K562 (cell line): ENCODE measurements at regions not wholly inside any gene's neighbourhood (a gene's known extent, or its start where the extent isn't known, plus 50 kb on each side); places are given as distances from the start of the nearest gene placed in this dataset.

Source experiments
- BRCA1 ChIP-seq, 2 experiments: fragments of 450-650 bp in 1 of 2; sonication (generic) in 1 of 2; formaldehyde crosslinking in 1 of 2; IDR thresholded peaks; 2 replicates each; pipeline versions ENCODE4 v1.5.0 to v1.6.1; 2017 to 2020; ENCODE audit warnings: mild to moderate bottlenecking in 1 of 2, missing genetic modification reagents in 1 of 2
- ELF4 ChIP-seq: fragments of 450-650 bp; formaldehyde crosslinking; IDR thresholded peaks from 2 replicates; pipeline ENCODE4 v1.4.0; 2022; ENCODE audit warnings: missing genetic modification characterization
- EP300 ChIP-seq: IDR thresholded peaks from 2 replicates; pipeline ENCODE4 v1.6.1; 2012; ENCODE audit warnings: low read length, improper control_type of control experiment
- ETV5 ChIP-seq: sonication (generic); formaldehyde crosslinking; IDR thresholded peaks from 2 replicates; pipeline ENCODE4 v1.4.0; 2020; ENCODE audit warnings: low read depth, mild to moderate bottlenecking, missing genetic modification reagents
- FOS ChIP-seq: IDR thresholded peaks from 3 replicates; pipeline ENCODE4 v1.6.1; 2011; ENCODE audit not compliant: insufficient read length; ENCODE audit errors: extremely low read depth
- GABPA ChIP-seq: fragments of 200-800 bp; sonication (Bioruptor generic); conservative IDR thresholded peaks from 2 replicates; pipeline ENCODE4 v1.6.1; 2016; ENCODE audit warnings: low read depth, missing genetic modification characterization, missing compliant biosample characterization
- KLF16 ChIP-seq: IDR thresholded peaks from 2 replicates; pipeline ENCODE4 v1.6.1; 2016; ENCODE audit warnings: antibody characterized with exemption
- NCOA1 ChIP-seq: fragments of 450-650 bp; IDR thresholded peaks from 2 replicates; pipeline ENCODE4 v1.6.1; 2016; ENCODE audit warnings: low read depth
- POLR2AphosphoS5 ChIP-seq: IDR thresholded peaks from 2 replicates; pipeline ENCODE4 v1.6.1; 2011; ENCODE audit warnings: mild to moderate bottlenecking, low read depth, low read length, moderate library complexity; ENCODE audit not compliant: control insufficient read depth, insufficient read depth
- SP2 ChIP-seq: IDR thresholded peaks from 2 replicates; pipeline ENCODE4 v1.6.1; 2011; ENCODE audit warnings: mild to moderate bottlenecking, low read depth, low read length, moderate library complexity; ENCODE audit not compliant: poor library complexity, severe bottlenecking; ENCODE audit errors: extremely low read depth
- ZNF121 ChIP-seq: sonication (generic); formaldehyde crosslinking; conservative IDR thresholded peaks from 2 replicates; pipeline ENCODE4 v1.8.0; 2022; ENCODE audit warnings: missing genetic modification reagents
- ZNF592 ChIP-seq: fragments of 450-650 bp; IDR thresholded peaks from 2 replicates; pipeline ENCODE4 v1.6.1; 2017; ENCODE audit warnings: antibody characterized with exemption, mild to moderate bottlenecking

DNA sequence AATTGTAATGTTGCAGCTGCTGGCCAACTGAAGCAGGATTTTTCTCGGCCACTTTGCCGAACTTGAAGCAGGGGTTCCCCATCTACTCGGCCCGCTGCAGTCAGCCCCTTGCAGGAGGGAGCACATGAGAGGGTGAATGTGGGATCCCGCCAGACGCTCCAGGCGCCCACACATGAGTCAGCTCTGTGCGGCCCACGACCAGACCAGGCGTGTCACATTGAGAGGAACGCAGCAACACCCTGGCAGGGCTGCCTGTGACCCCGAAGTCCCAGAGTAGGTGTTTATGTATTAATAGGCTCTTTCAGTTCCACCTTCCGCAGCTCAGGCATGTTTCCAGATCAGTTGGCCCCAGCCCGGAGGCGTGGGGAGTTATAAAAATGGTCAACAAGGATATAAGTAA is 344.7 kb upstream of the PABPC4L start:
- TF ChIP-seq EP300 (no peak), SP2 (no peak), GABPA (tag) (no peak), KLF16 (no peak), ETV5 (CRISPR knock-in tag) (no peak), FOS (no peak), NCOA1 (no peak), POLR2AphosphoS5 (no peak), BRCA1 (IDR thresholded peaks at IDR 0.05) (no peak), BRCA1 (CRISPR knock-in tag; IDR thresholded peaks at IDR 0.05) (no peak), ZNF592 (no peak), ZNF121 (CRISPR knock-in tag) (no peak), ELF4 (CRISPR knock-in tag) (no peak)
